Ramos (cell line): ENCODE measurements at regions not wholly inside any gene's neighbourhood (a gene's known extent, or its start where the extent isn't known, plus 50 kb on each side); places are given as distances from the start of the nearest gene placed in this dataset.
"Not testable (repeated sequence)": the region's sequence is repeated elsewhere in the genome, so short reads cannot be mapped to it uniquely, and the experiment has no call there.

Experiments used
- in situ Hi-C: fragments of 300-500 bp; cut with MboI; formaldehyde crosslinking; loops from one replicate; pipeline ENCODE4 v1.14.3; 2022; ENCODE audit warnings: low sequenced_read_pairs; ENCODE audit not compliant: unreplicated experiment

GRCh38 chr3:164779816-164780215 lies 298.5 kb downstream of the SI start:
- in situ Hi-C loops, result no loop called here

GRCh38 chr3:164752812-164753211 lies 325.5 kb downstream of the SI start:
- in situ Hi-C loops, result no loop called here

DNA sequence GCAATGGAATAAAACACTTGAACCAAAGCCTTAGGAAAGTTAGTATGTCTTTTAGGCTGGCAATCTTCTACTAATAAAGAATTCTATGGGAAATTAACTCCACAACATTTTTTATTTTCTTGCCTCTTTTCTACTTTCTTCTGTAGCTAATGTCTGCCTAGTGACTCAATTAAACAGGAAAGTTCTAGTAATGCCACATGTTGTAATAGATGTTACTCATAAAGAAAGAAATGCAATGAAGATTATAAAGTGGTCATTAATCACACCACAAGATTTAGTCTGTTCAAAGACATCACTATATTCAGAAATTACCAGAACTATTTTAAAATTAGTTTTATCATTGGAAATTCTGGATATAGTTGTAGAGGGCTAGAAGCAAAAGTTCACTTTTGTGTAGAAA lies 329.7 kb downstream of the SI start:
- in situ Hi-C loops, result no loop called here

- in situ Hi-C loops, result no loop called here
These were observed 336.4 kb downstream of the SI start for GRCh38 chr3:164741869-164742268.

GRCh38 chr3:164737174-164737573 lies 341.1 kb downstream of the SI start:
- in situ Hi-C loops, result no loop called here

- in situ Hi-C loops, result no loop called here
These were observed 346.1 kb downstream of the SI start for GRCh38 chr3:164732166-164732565.

GRCh38 chr3:164730815-164731360 lies 347.4 kb downstream of the SI start:
- in situ Hi-C loops, result no loop called here

- in situ Hi-C loops, result no loop called here
These were observed 354.9 kb downstream of the SI start for GRCh38 chr3:164723396-164723795.

GRCh38 chr3:164702808-164703207 lies 375.5 kb downstream of the SI start:
- in situ Hi-C loops, result not testable (repeated sequence)

GRCh38 chr3:164687902-164688301 lies 390.4 kb downstream of the SI start:
- in situ Hi-C loops, result no loop called here

DNA sequence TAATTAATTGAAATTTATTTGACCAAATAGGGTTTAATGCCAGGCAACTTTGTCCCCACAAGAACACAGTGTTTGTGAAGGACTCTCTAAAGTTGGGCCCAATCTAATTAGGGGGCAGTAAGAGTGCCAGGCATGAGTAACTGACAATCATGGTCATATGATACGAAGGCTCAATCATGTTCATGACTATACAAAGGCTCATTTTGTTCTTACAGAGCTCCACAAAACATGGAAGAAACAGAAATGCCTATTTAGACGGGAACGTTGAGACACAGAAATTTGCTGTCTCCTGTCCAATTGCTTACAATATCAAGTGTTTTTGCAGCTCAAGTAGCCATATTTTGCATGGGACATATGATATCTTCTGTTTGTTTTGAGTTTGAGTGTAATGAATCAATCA lies 391.1 kb downstream of the SI start:
- in situ Hi-C loops, result no loop called here

GRCh38 chr3:164683489-164683888 lies 394.8 kb downstream of the SI start:
- in situ Hi-C loops, result no loop called here

DNA sequence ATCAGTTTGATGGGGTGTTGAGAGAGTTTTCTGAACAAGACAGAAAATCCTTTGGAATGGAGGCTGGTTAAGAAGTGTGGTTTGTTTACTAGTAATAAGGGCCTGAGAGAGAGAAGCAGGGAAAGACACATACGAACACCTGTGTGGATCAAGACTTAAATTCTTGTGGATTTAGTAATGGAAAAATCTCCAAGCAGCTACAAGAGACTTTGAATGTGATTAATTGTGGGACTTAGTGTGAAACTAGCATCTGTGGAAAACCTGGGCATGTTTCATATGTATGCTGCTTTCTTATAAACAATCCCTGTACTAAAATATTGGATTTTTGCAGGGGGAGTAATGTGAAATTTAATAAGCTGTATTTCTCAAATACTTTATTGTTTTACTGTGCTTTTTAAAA lies 399.1 kb downstream of the SI start:
- in situ Hi-C loops, result no loop called here

GRCh38 chr3:164677317-164677716 lies 401.0 kb downstream of the SI start:
- in situ Hi-C loops, result no loop called here

- in situ Hi-C loops, result no loop called here
These were observed 404.6 kb downstream of the SI start for GRCh38 chr3:164673738-164674137.

DNA sequence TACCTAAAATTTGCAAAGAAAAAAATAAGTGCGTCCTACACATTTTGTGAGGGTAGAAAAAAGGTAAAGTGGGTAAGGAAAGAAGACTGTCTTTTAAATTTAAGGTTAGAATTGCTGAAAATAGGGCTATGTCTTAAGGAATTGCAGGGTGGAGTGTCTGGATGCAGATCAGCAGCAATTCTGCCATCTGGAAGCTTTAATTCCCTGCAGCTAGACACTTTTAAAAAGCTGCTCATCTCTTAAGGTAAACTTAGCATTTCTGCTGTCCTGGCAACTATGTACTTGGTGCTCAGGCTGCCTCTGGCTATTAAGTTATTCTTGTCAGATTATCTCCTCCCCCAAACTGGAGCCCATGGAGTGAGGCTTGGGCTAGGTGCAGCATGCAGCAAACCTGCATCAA lies 420.2 kb downstream of the SI start:
- in situ Hi-C loops, result no loop called here

DNA sequence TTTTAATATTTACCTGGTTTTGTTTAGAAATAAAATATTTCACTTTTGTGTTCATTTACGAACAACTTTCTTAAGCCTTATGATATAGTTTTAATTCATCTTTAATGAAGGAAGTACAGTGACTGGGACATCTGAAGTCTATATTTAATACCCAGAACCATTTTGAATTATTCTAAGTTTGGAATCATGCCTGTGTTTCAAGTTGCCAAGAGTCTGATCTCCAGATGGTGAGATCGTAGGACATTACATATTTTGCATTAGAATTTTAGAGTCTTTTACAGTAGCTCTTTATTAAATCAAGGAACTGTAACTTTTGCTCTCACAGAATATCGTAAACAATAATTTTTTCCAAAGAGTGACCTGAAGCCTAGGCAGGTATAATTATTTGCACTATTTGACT lies 420.7 kb downstream of the SI start:
- in situ Hi-C loops, result no loop called here

DNA sequence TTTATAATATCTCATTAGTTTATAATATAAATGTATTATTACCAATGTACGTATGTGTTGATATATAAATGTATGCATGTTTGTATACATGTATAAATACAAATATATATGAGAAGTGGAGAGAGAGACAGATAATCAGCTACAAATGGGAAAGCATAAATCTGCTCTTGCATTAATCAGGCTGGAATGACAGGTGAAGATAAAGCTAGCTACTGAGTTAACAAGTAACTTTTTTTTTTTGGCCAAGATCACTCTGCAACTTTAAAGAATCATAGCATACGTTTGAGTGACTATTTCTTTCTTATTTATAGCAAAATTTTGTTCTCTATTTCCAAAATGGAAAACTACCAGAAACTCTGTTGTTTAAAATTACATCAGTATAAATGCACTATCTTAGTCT lies 422.8 kb downstream of the SI start:
- in situ Hi-C loops, result no loop called here

GRCh38 chr3:164641071-164641470 lies 437.2 kb downstream of the SI start:
- in situ Hi-C loops, result no loop called here

- in situ Hi-C loops, result no loop called here
These were observed 437.7 kb downstream of the SI start for GRCh38 chr3:164640591-164640990.

- in situ Hi-C loops, result no loop called here
These were observed 457.3 kb downstream of the SI start for GRCh38 chr3:164620956-164621355.

- in situ Hi-C loops, result no loop called here
These were observed 457.9 kb downstream of the SI start for GRCh38 chr3:164620423-164620822.

- in situ Hi-C loops, result no loop called here
These were observed 465.5 kb downstream of the SI start for GRCh38 chr3:164612751-164613150.
